Liver (tissue), 8 donors: ENCODE measurements at regions not wholly inside any gene's neighbourhood (a gene's known extent, or its start where the extent isn't known, plus 50 kb on each side); places are given as distances from the start of the nearest gene placed in this dataset.

ENCODE experiments used
- DNase-seq: peaks from one replicate; pipeline ENCODE4 v3.0.0-alpha.2; 2017; ENCODE audit warnings: low spot score
- H3K27ac ChIP-seq, 2 donors: one replicate each; pipeline ENCODE4 v1.7.0; 2013; ENCODE audit warnings: inconsistent platforms in 2 of 2, low read length in 2 of 2, control low read depth in 1 of 2, low read depth in 1 of 2, mild to moderate bottlenecking in 1 of 2
- H3K27me3 ChIP-seq, 4 donors: one replicate each; pipeline versions ENCODE4 v1.6.1 to v1.7.0; 2013; ENCODE audit warnings: low read length in 3 of 4, inconsistent platforms in 1 of 4, mild to moderate bottlenecking in 1 of 4, moderate library complexity in 1 of 4; ENCODE audit not compliant: control insufficient read depth in 4 of 4, insufficient read depth in 4 of 4
- H3K36me3 ChIP-seq, 4 donors: one replicate each; pipeline versions ENCODE4 v1.6.1 to v1.7.0; 2013; ENCODE audit warnings: low read length in 3 of 4, mild to moderate bottlenecking in 3 of 4, low read depth in 1 of 4, moderate library complexity in 1 of 4; ENCODE audit not compliant: control insufficient read depth in 4 of 4, insufficient read depth in 3 of 4
- H3K4me1 ChIP-seq, 4 donors: one replicate each; pipeline versions ENCODE4 v1.6.1 to v1.7.0; 2013; ENCODE audit warnings: low read length in 3 of 4, mild to moderate bottlenecking in 3 of 4, moderate library complexity in 1 of 4; ENCODE audit not compliant: control insufficient read depth in 4 of 4, insufficient read depth in 4 of 4
- H3K4me3 ChIP-seq, 3 donors: one replicate each; pipeline versions ENCODE4 v1.6.1 to v1.7.0; 2013; ENCODE audit warnings: low read length in 3 of 3, control low read depth in 1 of 3, low read depth in 1 of 3, mild to moderate bottlenecking in 1 of 3
- H3K9ac ChIP-seq, 2 donors: one replicate each; pipeline ENCODE4 v1.7.0; 2013; ENCODE audit warnings: low read length in 2 of 2, mild to moderate bottlenecking in 2 of 2, moderate library complexity in 2 of 2, control low read depth in 1 of 2, low read depth in 1 of 2
- H3K9me3 ChIP-seq, 4 donors: one replicate each; pipeline versions ENCODE4 v1.6.1 to v1.7.0; 2013; ENCODE audit warnings: low read length in 3 of 4; ENCODE audit not compliant: control insufficient read depth in 4 of 4
- ATF3 ChIP-seq: IDR thresholded peaks from 2 replicates; pipeline ENCODE4 v1.6.1; 2016; ENCODE audit warnings: antibody characterized with exemption
- CTCF ChIP-seq: fragments of 150-350 bp; IDR thresholded peaks from 2 replicates; pipeline ENCODE4 v1.5.1; 2017; ENCODE audit warnings: improper control_type of control experiment, low read depth, low read length; ENCODE audit not compliant: missing input control
- EGR1 ChIP-seq, 2 donors: IDR thresholded peaks; 2 replicates each; pipeline ENCODE4 v1.6.1; 2016 to 2018; ENCODE audit warnings: antibody characterized with exemption in 2 of 2, low read depth in 2 of 2
- FOXA1 ChIP-seq: IDR thresholded peaks from 2 replicates; pipeline ENCODE4 v1.6.1; 2016; ENCODE audit warnings: antibody characterized with exemption
- FOXA2 ChIP-seq: IDR thresholded peaks from 2 replicates; pipeline ENCODE4 v1.6.1; 2016; ENCODE audit warnings: antibody characterized with exemption
- GABPA ChIP-seq, 2 donors: IDR thresholded peaks in 1 of 2; conservative IDR thresholded peaks in 1 of 2; 2 replicates each; pipeline ENCODE4 v1.6.1; 2016; ENCODE audit warnings: antibody characterized with exemption in 2 of 2, mild to moderate bottlenecking in 1 of 2, moderate library complexity in 1 of 2
- HNF4A ChIP-seq, 2 donors: conservative IDR thresholded peaks; 2 replicates each; pipeline ENCODE4 v1.6.1; 2016; ENCODE audit warnings: antibody characterized with exemption in 2 of 2, mild to moderate bottlenecking in 2 of 2
- HNF4G ChIP-seq: IDR thresholded peaks from 2 replicates; pipeline ENCODE4 v1.6.1; 2016; ENCODE audit warnings: antibody characterized with exemption
- MAX ChIP-seq: IDR thresholded peaks from 2 replicates; pipeline ENCODE4 v1.6.1; 2016; ENCODE audit warnings: antibody characterized with exemption
- NR2F2 ChIP-seq: IDR thresholded peaks from 2 replicates; pipeline ENCODE4 v1.6.1; 2016; ENCODE audit warnings: antibody characterized with exemption
- RAD21 ChIP-seq, 2 donors: IDR thresholded peaks; 2 replicates each; pipeline ENCODE4 v1.6.1; 2016; ENCODE audit warnings: antibody characterized with exemption in 2 of 2, mild to moderate bottlenecking in 2 of 2
- REST ChIP-seq: IDR thresholded peaks from 2 replicates; pipeline ENCODE4 v1.6.1; 2016; ENCODE audit warnings: antibody characterized with exemption, mild to moderate bottlenecking
- RXRA ChIP-seq, 2 donors: IDR thresholded peaks; 2 replicates each; pipeline ENCODE4 v1.6.1; 2017 to 2018; ENCODE audit warnings: antibody characterized with exemption in 2 of 2, mild to moderate bottlenecking in 1 of 2
- TAF1 ChIP-seq: conservative IDR thresholded peaks from 2 replicates; pipeline ENCODE4 v1.6.1; 2016; ENCODE audit warnings: antibody characterized with exemption, mild to moderate bottlenecking
- YY1 ChIP-seq: IDR thresholded peaks from 2 replicates; pipeline ENCODE4 v1.6.1; 2016; ENCODE audit warnings: antibody characterized with exemption, mild to moderate bottlenecking
- WGBS: extraction: QIAGEN DNeasy Blood & Tissue Kit; methylation state at CpG from one replicate; pipeline ENCODE4 v1.1.7; 2013; 5-methylcytosine and 5-hydroxymethylcytosine counted together
- donor health status: healthy.
- donor health status: healthy.
- donor health status: healthy.
- donor health status: healthy.
- donor health status: healthy.

GRCh38 chr3:164040991-164041390, 1037.3 kb downstream of the SI start:
- Histone ChIP-seq H3K4me1 (no peaks in the 10 kb centered on the region), H3K9me3 (no peaks in the 10 kb centered on the region), H3K36me3 (no peaks in the 10 kb centered on the region), H3K4me3 (no peak overlapping the region), H3K9ac (no peak overlapping the region), H3K27me3 (no peaks in the 10 kb centered on the region), H3K27ac (no peak overlapping the region)
- no peak for DNase-seq
- no peak for TF ChIP-seq FOXA1
- no peak for TF ChIP-seq NR2F2
- TF ChIP-seq FOXA2 = no peak
- no peak for TF ChIP-seq HNF4G
- TF ChIP-seq RXRA (IDR thresholded peaks at IDR 0.05) = no peak
- no peak for TF ChIP-seq ATF3
- no peak for TF ChIP-seq GABPA (IDR thresholded peaks at IDR 0.05 in 1 of 2, conservative IDR thresholded peaks at IDR 0.05 in 1 of 2)
- no peak for TF ChIP-seq TAF1
- TF ChIP-seq REST = no peak
- no peak for TF ChIP-seq MAX
- no peak for TF ChIP-seq HNF4A (conservative IDR thresholded peaks at IDR 0.05)
- TF ChIP-seq EGR1 (IDR thresholded peaks at IDR 0.05; ENCODE audit: low read depth in 2 of 2) = no peak
- no peak for TF ChIP-seq CTCF
- TF ChIP-seq YY1 = no peak
- 59% methylated on average over 2 of the region's 2 CpGs for WGBS

GRCh38 chr3:164030194-164030593, 1048.1 kb downstream of the SI start:
- no peaks in the 10 kb centered on the region for H3K27me3 ChIP-seq
- WGBS = 50% methylated on average over 4 of the region's 4 CpGs
- no peak for DNase-seq

More at GRCh38 chr3:164030194-164030593, 1048.1 kb downstream of the SI start:
- H3K9me3 ChIP-seq = no peaks in the 10 kb centered on the region
- H3K27ac ChIP-seq = no peak overlapping the region
- H3K9ac ChIP-seq = no peak overlapping the region
- H3K4me1 ChIP-seq = no peaks in the 10 kb centered on the region
- H3K4me3 ChIP-seq = no peak overlapping the region
- H3K36me3 ChIP-seq = no peaks in the 10 kb centered on the region
- no peak for TF ChIP-seq CTCF
- no peak for TF ChIP-seq RAD21 (IDR thresholded peaks at IDR 0.05)
- no peak for TF ChIP-seq NR2F2
